GM21381 (cell line): ENCODE measurements at regions not wholly inside any gene's neighbourhood (a gene's known extent, or its start where the extent isn't known, plus 50 kb on each side); places are given as distances from the start of the nearest gene placed in this dataset.

ENCODE experiments used
- ATAC-seq: cut with Tn5 transposase; IDR thresholded peaks from one replicate; pipeline ENCODE4 v1.9.1; 2021; ENCODE audit warnings: mild to moderate bottlenecking, moderate library complexity; ENCODE audit not compliant: unreplicated experiment

GRCh38 chr16:22757202-22757601 lies 56.8 kb upstream of the HS3ST2 start:
- ATAC-seq = no peak

GRCh38 chr16:22762486-22762885 lies 51.5 kb upstream of the HS3ST2 start:
- no peak for ATAC-seq

- ATAC-seq = no peak
Observed at GRCh38 chr16:22763437-22764080, 50.4 kb upstream of the HS3ST2 start.
